ENCODE measurements at regions not wholly inside any gene's neighbourhood (a gene's known extent, or its start where the extent isn't known, plus 50 kb on each side); places are given as distances from the start of the nearest gene placed in this dataset.

GRCh38 chr7:95669513-95669912 lies 73.2 kb upstream of the PDK4 start:
- no peak for TF ChIP-seq CTCF (IDR thresholded peaks at IDR 0.05; ENCODE audit: partially characterized antibody, unreplicated experiment)
- Mint-ChIP-seq H3K27ac (ENCODE audit: unreplicated experiment) (no peak overlapping the region), H3K4me3 (ENCODE audit: unreplicated experiment) (no peak overlapping the region), H3K27me3 (ENCODE audit: unreplicated experiment) (no peaks in the 10 kb centered on the region), H3K36me3 (ENCODE audit: unreplicated experiment) (no peaks in the 10 kb centered on the region), H3K9me3 (ENCODE audit: unreplicated experiment) (no peaks in the 10 kb centered on the region), H3K4me1 (ENCODE audit: low read depth, unreplicated experiment) (peaks cover 5% of the 10 kb centered on the region)
- DNase-seq = no peak

- DNase-seq = no peak
Observed at GRCh38 chr7:95668504-95669018, 72.2 kb upstream of the PDK4 start.

DNA sequence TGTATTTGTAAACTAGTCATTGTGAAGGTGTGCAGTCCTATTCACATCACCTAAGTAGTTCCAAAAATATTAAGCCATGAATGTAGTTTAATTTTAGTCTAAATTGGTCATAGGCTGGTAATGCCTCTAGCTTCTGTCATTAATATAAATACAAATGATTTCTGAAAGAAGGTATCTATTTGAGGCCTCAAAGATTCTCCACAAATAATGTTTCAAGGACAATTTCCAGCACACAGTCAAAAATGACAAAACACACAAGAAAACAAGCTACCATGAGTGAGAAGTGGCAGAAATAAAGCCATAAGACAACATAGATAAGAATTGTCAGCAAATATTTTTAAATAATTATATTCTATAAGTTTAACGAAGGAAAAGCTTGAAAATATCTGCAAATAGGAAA lies 66.7 kb upstream of the PDK4 start:
- Mint-ChIP-seq H3K36me3 (ENCODE audit: unreplicated experiment) (peaks cover 13% of the 10 kb centered on the region), H3K9me3 (ENCODE audit: unreplicated experiment) (peaks cover 4% of the 10 kb centered on the region)
- no peak for DNase-seq

More at GRCh38 chr7:95668504-95669018, 72.2 kb upstream of the PDK4 start:
- no peak for TF ChIP-seq CTCF (IDR thresholded peaks at IDR 0.05; ENCODE audit: partially characterized antibody, unreplicated experiment)
- Mint-ChIP-seq H3K36me3 (ENCODE audit: unreplicated experiment) (peaks cover 2% of the 10 kb centered on the region), H3K9me3 (ENCODE audit: unreplicated experiment) (no peaks in the 10 kb centered on the region), H3K27ac (ENCODE audit: unreplicated experiment) (no peak overlapping the region), H3K4me3 (ENCODE audit: unreplicated experiment) (no peak overlapping the region), H3K4me1 (ENCODE audit: low read depth, unreplicated experiment) (peaks cover 5% of the 10 kb centered on the region), H3K27me3 (ENCODE audit: unreplicated experiment) (no peaks in the 10 kb centered on the region)

GRCh38 chr7:95660023-95660434 lies 63.7 kb upstream of the PDK4 start:
- no peaks in the 10 kb centered on the region for H3K4me1 Mint-ChIP-seq (ENCODE audit: low read depth, unreplicated experiment)
- H3K27ac Mint-ChIP-seq (ENCODE audit: unreplicated experiment) = no peak overlapping the region
- no peak for DNase-seq
- no peak for TF ChIP-seq CTCF (IDR thresholded peaks at IDR 0.05; ENCODE audit: partially characterized antibody, unreplicated experiment)
- no peaks in the 10 kb centered on the region for H3K27me3 Mint-ChIP-seq (ENCODE audit: unreplicated experiment)
- no peak overlapping the region for H3K4me3 Mint-ChIP-seq (ENCODE audit: unreplicated experiment)
- peaks cover 13% of the 10 kb centered on the region for H3K36me3 Mint-ChIP-seq (ENCODE audit: unreplicated experiment)
- peaks cover 4% of the 10 kb centered on the region for H3K9me3 Mint-ChIP-seq (ENCODE audit: unreplicated experiment)

More for the DNA sequence above, 66.7 kb upstream of the PDK4 start:
- no peak for TF ChIP-seq CTCF (IDR thresholded peaks at IDR 0.05; ENCODE audit: partially characterized antibody, unreplicated experiment)
- no peaks in the 10 kb centered on the region for H3K27me3 Mint-ChIP-seq (ENCODE audit: unreplicated experiment)
- H3K4me3 Mint-ChIP-seq (ENCODE audit: unreplicated experiment) = no peak overlapping the region
- no peak overlapping the region for H3K27ac Mint-ChIP-seq (ENCODE audit: unreplicated experiment)
- H3K4me1 Mint-ChIP-seq (ENCODE audit: low read depth, unreplicated experiment) = peaks cover 2% of the 10 kb centered on the region

DNA sequence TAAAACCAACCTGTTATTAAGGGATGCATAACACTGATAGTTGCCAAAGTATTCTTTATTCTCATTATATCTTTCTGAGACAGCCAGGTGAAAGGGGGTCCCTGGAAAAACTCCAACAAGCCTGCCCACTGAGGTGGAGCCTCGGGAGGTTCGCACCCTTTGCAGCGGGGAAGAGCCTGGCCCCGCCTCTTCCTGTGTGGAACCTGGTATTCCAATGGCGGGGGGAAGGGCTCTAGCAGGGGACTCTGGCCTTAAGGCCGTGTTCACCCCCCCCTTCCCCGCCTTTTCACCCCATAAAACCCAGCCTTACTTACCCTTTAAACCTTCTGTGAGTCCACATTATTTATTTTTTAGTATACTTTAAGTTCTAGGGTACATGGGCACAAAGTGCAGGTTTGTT lies 62.4 kb upstream of the PDK4 start:
- Mint-ChIP-seq H3K4me1 (ENCODE audit: low read depth, unreplicated experiment) (no peaks in the 10 kb centered on the region), H3K27ac (ENCODE audit: unreplicated experiment) (no peak overlapping the region), H3K27me3 (ENCODE audit: unreplicated experiment) (no peaks in the 10 kb centered on the region), H3K36me3 (ENCODE audit: unreplicated experiment) (peaks cover 13% of the 10 kb centered on the region), H3K4me3 (ENCODE audit: unreplicated experiment) (no peak overlapping the region), H3K9me3 (ENCODE audit: unreplicated experiment) (peaks cover 4% of the 10 kb centered on the region)
- no peak for TF ChIP-seq CTCF (IDR thresholded peaks at IDR 0.05; ENCODE audit: partially characterized antibody, unreplicated experiment)
- DNase-seq = no peak
